ENCODE measurements at regions not wholly inside any gene's neighbourhood (a gene's known extent, or its start where the extent isn't known, plus 50 kb on each side); places are given as distances from the start of the nearest gene placed in this dataset.

DNA sequence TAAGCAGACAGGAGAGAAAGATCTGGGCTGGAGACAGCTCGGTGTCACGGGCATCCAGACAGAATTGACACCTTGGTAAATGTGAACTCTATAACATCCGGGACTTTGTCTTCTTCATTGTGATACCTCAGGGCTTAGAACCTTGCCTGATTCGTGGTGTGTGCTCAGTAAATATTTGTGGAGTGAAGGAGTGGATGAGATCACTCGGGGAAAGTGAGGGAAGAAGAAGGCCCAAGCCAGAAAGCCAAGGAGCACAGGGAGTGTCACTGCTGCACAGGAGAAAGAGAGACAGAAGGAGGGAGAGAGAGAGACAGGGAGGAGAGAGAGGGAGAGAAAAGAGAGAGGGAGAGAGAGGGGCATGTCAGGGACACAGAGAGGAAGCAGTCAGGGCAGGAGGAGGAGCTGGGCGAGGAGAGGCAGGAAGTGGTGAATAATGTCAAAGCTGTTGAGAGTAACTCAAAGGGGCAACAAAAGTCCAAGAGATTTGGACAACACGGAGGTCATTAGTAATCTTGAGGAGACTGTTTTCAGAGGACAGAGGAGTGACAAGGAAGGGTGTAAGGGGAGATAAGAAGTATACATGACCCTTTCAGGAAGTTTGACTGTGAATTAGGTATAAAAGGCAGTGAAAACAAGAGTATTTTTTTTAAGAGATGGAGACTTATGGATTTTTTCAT lies 141.6 kb upstream of the MAX start (continued):
- TF ChIP-seq, protein P1, sequence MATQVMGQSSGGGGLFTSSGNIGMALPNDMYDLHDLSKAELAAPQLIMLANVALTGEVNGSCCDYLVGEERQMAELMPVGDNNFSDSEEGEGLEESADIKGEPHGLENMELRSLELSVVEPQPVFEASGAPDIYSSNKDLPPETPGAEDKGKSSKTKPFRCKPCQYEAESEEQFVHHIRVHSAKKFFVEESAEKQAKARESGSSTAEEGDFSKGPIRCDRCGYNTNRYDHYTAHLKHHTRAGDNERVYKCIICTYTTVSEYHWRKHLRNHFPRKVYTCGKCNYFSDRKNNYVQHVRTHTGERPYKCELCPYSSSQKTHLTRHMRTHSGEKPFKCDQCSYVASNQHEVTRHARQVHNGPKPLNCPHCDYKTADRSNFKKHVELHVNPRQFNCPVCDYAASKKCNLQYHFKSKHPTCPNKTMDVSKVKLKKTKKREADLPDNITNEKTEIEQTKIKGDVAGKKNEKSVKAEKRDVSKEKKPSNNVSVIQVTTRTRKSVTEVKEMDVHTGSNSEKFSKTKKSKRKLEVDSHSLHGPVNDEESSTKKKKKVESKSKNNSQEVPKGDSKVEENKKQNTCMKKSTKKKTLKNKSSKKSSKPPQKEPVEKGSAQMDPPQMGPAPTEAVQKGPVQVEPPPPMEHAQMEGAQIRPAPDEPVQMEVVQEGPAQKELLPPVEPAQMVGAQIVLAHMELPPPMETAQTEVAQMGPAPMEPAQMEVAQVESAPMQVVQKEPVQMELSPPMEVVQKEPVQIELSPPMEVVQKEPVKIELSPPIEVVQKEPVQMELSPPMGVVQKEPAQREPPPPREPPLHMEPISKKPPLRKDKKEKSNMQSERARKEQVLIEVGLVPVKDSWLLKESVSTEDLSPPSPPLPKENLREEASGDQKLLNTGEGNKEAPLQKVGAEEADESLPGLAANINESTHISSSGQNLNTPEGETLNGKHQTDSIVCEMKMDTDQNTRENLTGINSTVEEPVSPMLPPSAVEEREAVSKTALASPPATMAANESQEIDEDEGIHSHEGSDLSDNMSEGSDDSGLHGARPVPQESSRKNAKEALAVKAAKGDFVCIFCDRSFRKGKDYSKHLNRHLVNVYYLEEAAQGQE (IDR thresholded peaks at IDR 0.05; ENCODE audit: unreplicated experiment): no peak

DNA sequence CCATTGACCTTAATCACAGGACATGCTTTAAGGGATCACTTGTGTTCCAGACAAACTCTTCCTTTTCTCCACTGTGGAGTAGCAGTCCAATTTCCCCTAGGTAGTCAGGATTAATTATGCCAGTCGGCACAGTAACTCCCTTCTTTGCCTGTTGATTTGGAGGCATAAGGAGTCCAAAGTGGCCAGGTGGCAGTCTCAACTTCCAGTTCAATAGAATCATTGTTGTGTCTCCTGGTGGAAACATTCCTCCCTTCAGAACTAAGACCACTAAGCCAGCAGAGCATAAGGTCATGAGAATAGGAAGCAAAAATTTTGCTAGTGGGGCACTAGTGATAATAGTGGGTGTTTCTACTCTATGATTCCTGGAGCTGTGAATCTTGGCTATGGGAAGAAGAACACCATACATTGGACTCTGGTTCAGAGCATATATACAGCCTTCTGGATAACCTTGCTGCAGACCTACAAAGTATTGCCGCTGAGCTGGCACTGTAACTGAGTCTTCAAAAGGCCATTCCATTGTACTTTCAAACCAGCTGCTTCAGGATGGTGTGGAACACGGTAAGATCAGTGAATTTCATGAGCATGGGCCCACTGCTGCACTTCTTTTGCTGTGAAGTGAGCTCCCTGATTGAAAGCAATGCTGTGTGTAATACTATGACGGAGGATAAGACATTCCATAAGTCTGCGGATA lies 147.3 kb upstream of the MAX start:
- Histone ChIP-seq H3F3A (replicated peaks; ENCODE audit: low read depth) (no peaks in the 10 kb centered on the region), H3K27ac (ENCODE audit: low read depth) (no peak overlapping the region), H3K9me2 (ENCODE audit: insufficient read depth) (peaks cover 4% of the 10 kb centered on the region; the same call in 1 of the 2 replicates), H3K27me3 (ENCODE audit: insufficient read depth) (no peaks in the 10 kb centered on the region), H3K4me3 (no peak overlapping the region), H4K20me1 (replicated peaks; ENCODE audit: insufficient read depth) (no peaks in the 10 kb centered on the region), H3K4me2 (no peak overlapping the region), H2AFZ (no peak overlapping the region), H3K79me2 (replicated peaks; ENCODE audit: insufficient read depth) (no peaks in the 10 kb centered on the region), H3K36me3 (ENCODE audit: insufficient read depth) (no peaks in the 10 kb centered on the region), H3K4me1 (ENCODE audit: insufficient read depth) (no peaks in the 10 kb centered on the region)
- TF ChIP-seq, protein P2, sequence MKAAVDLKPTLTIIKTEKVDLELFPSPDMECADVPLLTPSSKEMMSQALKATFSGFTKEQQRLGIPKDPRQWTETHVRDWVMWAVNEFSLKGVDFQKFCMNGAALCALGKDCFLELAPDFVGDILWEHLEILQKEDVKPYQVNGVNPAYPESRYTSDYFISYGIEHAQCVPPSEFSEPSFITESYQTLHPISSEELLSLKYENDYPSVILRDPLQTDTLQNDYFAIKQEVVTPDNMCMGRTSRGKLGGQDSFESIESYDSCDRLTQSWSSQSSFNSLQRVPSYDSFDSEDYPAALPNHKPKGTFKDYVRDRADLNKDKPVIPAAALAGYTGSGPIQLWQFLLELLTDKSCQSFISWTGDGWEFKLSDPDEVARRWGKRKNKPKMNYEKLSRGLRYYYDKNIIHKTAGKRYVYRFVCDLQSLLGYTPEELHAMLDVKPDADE (IDR thresholded peaks at IDR 0.05): no peak
- TF ChIP-seq ZNF331 (CRISPR knock-in tag; IDR thresholded peaks at IDR 0.05; ENCODE audit: low read depth): no peak
- TF ChIP-seq EZH2phosphoT487 (IDR thresholded peaks at IDR 0.05; ENCODE audit: unreplicated experiment): no peak
- no peak for TF ChIP-seq CREB1 (CRISPR knock-in tag; IDR thresholded peaks at IDR 0.05; ENCODE audit: low read depth)
- no peak for TF ChIP-seq POLR2AphosphoS5 (IDR thresholded peaks at IDR 0.05; ENCODE audit: low read depth)
- no peak for TF ChIP-seq NANOG (IDR thresholded peaks at IDR 0.05; ENCODE audit: borderline replicate concordance)
- Mint-ChIP-seq H3K4me1 (0 out of 3 replicates have a peak, but pooled peaks cover under 1% of the 10 kb centered on the region), H3K27me3 (ENCODE audit: insufficient read depth, low read depth, poor library complexity) (no peaks in the 10 kb centered on the region), H3K36me3 (ENCODE audit: low read depth) (0 out of 3 replicates have a peak, but pooled peaks cover 7% of the 10 kb centered on the region), H3K9me3 (peaks cover 12% of the 10 kb centered on the region; the same call in 2 of the 3 replicates), H3K27ac (no peak overlapping the region), H3K4me3 (no peak overlapping the region)
- ATAC-seq: no peak
- DNase-seq (ENCODE audit: low spot score): no peak

DNA sequence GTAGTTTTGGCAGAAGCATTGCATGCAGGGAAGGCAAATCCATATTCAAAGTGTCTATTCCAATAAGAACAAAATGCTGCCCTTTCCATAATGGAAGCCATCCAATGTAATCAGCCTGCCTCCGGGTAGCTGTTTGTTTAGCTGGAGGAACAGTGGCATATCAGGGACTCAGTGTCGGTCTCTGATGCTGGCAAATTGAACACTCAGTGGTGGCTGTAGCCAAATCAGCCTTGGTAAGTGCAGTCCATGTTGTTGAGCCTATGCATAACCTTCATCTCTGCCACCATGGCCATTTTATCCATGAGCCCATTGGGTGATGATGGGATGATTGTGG lies 147.8 kb upstream of the MAX start:
- H3K4me3 Mint-ChIP-seq: no peak overlapping the region
- no peak overlapping the region for H3K4me2 ChIP-seq
- no peak for DNase-seq (ENCODE audit: low spot score)
- H4K20me1 ChIP-seq (replicated peaks; ENCODE audit: insufficient read depth): no peaks in the 10 kb centered on the region
- H3K27me3 ChIP-seq (ENCODE audit: insufficient read depth): no peaks in the 10 kb centered on the region
- H3K4me1 Mint-ChIP-seq: peaks cover 5% of the 10 kb centered on the region
- ATAC-seq: no peak
- H3K27ac ChIP-seq (ENCODE audit: low read depth): no peak overlapping the region
- H3K27me3 Mint-ChIP-seq (ENCODE audit: insufficient read depth, low read depth, poor library complexity): no peaks in the 10 kb centered on the region
- no peak overlapping the region for H3K27ac Mint-ChIP-seq
- peaks cover 3% of the 10 kb centered on the region; the same call in 1 of the 2 replicates for H3K9me2 ChIP-seq (ENCODE audit: insufficient read depth)
- peaks cover 3% of the 10 kb centered on the region for H3K4me1 ChIP-seq (ENCODE audit: insufficient read depth)
- no peaks in the 10 kb centered on the region for H3F3A ChIP-seq (replicated peaks; ENCODE audit: low read depth)
- no peak overlapping the region for H3K4me3 ChIP-seq
- no peaks in the 10 kb centered on the region for H3K36me3 ChIP-seq (ENCODE audit: insufficient read depth)
- no peak overlapping the region for H2AFZ ChIP-seq
- peaks cover 12% of the 10 kb centered on the region; the same call in 2 of the 3 replicates for H3K9me3 Mint-ChIP-seq
- no peaks in the 10 kb centered on the region for H3K79me2 ChIP-seq (replicated peaks; ENCODE audit: insufficient read depth)
- 0 out of 3 replicates have a peak, but pooled peaks cover 7% of the 10 kb centered on the region for H3K36me3 Mint-ChIP-seq (ENCODE audit: low read depth)
- no peak for TF ChIP-seq JUNB (IDR thresholded peaks at IDR 0.05; ENCODE audit: unreplicated experiment)
- TF ChIP-seq, protein P3, sequence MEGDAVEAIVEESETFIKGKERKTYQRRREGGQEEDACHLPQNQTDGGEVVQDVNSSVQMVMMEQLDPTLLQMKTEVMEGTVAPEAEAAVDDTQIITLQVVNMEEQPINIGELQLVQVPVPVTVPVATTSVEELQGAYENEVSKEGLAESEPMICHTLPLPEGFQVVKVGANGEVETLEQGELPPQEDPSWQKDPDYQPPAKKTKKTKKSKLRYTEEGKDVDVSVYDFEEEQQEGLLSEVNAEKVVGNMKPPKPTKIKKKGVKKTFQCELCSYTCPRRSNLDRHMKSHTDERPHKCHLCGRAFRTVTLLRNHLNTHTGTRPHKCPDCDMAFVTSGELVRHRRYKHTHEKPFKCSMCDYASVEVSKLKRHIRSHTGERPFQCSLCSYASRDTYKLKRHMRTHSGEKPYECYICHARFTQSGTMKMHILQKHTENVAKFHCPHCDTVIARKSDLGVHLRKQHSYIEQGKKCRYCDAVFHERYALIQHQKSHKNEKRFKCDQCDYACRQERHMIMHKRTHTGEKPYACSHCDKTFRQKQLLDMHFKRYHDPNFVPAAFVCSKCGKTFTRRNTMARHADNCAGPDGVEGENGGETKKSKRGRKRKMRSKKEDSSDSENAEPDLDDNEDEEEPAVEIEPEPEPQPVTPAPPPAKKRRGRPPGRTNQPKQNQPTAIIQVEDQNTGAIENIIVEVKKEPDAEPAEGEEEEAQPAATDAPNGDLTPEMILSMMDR (conservative IDR thresholded peaks at IDR 0.05; ENCODE audit: low read depth in 2 of 2): no peak
- TF ChIP-seq, protein P2 (IDR thresholded peaks at IDR 0.05): no peak

All from GM23338 (cell line).